ENCODE measurements at regions not wholly inside any gene's neighbourhood (a gene's known extent, or its start where the extent isn't known, plus 50 kb on each side); places are given as distances from the start of the nearest gene placed in this dataset.

DNA sequence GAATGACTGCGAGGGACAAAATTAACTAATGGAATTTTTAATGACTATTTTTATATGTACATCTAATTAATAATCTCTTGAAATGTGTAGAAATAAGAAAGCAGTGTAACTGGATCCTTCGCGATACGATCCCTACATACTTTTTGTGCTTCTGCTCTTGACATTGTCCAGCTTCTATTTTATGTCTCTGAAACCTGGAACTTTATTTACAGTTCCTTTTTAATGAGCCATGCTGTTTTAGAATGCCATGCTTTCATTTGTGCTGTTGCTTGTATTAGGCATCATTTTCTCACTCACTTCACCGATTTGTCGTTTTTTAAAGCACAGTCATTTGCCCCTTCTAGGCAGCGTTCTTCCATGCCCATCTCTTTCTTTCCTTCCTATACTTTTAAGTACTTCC is 301.3 kb downstream of the EDEM1 start:
- no peaks in the 10 kb centered on the region for H3K4me1 ChIP-seq
- no peaks in the 10 kb centered on the region for H3K9me3 ChIP-seq
- peaks cover 0 to 3% (median 0%) of the 10 kb centered on the region in 7 donors for H3K27me3 ChIP-seq
- intact Hi-C loops (cut with DNase I): no loop called here
- WGBS, 2 donors: 89 to 90% methylated on average over 7 of the region's 7 CpGs
- TF ChIP-seq, protein P1, sequence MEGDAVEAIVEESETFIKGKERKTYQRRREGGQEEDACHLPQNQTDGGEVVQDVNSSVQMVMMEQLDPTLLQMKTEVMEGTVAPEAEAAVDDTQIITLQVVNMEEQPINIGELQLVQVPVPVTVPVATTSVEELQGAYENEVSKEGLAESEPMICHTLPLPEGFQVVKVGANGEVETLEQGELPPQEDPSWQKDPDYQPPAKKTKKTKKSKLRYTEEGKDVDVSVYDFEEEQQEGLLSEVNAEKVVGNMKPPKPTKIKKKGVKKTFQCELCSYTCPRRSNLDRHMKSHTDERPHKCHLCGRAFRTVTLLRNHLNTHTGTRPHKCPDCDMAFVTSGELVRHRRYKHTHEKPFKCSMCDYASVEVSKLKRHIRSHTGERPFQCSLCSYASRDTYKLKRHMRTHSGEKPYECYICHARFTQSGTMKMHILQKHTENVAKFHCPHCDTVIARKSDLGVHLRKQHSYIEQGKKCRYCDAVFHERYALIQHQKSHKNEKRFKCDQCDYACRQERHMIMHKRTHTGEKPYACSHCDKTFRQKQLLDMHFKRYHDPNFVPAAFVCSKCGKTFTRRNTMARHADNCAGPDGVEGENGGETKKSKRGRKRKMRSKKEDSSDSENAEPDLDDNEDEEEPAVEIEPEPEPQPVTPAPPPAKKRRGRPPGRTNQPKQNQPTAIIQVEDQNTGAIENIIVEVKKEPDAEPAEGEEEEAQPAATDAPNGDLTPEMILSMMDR (IDR thresholded peaks at IDR 0.05): no peak
- ATAC-seq (no peak), DNase-seq (no peak)
- H3K4me3 ChIP-seq: no peak overlapping the region
- no peak overlapping the region for H3K27ac ChIP-seq
- H3K36me3 ChIP-seq: no peaks in the 10 kb centered on the region

DNA sequence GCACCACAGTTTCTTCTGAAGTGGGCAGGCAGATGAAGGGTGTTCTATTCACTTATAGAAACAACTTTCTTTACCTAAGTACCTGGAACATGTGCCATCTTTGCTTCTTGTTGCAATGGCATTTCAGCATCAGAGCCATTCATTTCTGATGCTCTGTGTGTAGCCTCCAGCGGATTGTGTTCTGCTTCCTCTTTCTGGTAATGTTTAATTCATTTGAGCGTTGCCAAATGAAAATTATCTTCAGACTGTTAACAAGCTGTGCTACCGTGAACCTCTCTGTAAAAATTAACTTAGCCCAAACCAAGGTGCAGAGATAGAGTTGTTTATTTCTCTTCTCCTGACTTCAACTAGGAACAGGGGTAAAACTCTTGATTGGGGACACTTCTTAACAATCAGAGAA is 302.0 kb downstream of the EDEM1 start:
- DNase-seq (no peak), ATAC-seq (no peak)
- H3K4me3 ChIP-seq: no peak overlapping the region
- intact Hi-C loops (cut with DNase I): no loop called here
- H3K4me1 ChIP-seq: no peaks in the 10 kb centered on the region
- WGBS, 2 donors: 73 to 82% methylated on average over 3 of the region's 3 CpGs
- no peak overlapping the region for H3K27ac ChIP-seq
- TF ChIP-seq, protein P1 (IDR thresholded peaks at IDR 0.05): no peak
- H3K36me3 ChIP-seq: no peaks in the 10 kb centered on the region
- peaks cover 0 to 3% (median 0%) of the 10 kb centered on the region in 7 donors for H3K27me3 ChIP-seq
- no peaks in the 10 kb centered on the region for H3K9me3 ChIP-seq

DNA sequence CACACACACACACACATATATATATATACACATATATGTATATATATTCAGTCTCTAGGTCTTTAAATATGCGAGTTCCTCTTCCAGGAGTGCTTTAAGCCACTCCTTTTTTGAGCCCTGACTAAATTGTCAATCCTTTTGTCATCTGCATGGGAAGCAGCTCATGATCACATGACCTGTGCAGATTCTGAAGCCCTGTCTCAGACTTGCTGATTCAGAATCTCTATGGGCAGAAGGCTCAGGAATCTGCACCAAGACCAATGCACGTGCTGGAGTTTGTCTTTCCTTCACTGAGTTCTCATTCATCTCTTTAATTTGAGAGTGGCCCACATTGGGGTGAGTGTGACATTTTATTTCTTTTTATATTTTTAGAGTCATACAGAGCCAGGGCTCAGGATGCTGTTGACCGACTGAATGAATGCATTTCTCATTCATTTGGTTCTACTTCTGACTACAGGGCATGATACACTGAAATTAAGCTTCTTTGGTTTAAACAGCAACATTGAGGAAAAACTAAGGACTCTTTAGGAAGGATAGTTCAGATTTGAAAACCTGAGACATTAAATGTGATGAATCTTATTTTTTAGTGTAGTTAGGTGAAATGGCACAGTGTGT is 307.5 kb downstream of the EDEM1 start:
- H3K27me3 ChIP-seq: peaks cover 0 to 3% (median 0%) of the 10 kb centered on the region in 7 donors
- no peak overlapping the region for H3K27ac ChIP-seq
- ATAC-seq (no peak), DNase-seq (no peak)
- 61 to 69% methylated on average over 3 of the region's 3 CpGs for WGBS, 2 donors
- no peak overlapping the region for H3K4me3 ChIP-seq
- H3K36me3 ChIP-seq: no peaks in the 10 kb centered on the region
- intact Hi-C loops (cut with DNase I): no loop called here
- TF ChIP-seq, protein P1 (IDR thresholded peaks at IDR 0.05): no peak
- peaks cover 0 to 6% (median 0%) of the 10 kb centered on the region in 11 donors for H3K9me3 ChIP-seq
- H3K4me1 ChIP-seq: no peaks in the 10 kb centered on the region

DNA sequence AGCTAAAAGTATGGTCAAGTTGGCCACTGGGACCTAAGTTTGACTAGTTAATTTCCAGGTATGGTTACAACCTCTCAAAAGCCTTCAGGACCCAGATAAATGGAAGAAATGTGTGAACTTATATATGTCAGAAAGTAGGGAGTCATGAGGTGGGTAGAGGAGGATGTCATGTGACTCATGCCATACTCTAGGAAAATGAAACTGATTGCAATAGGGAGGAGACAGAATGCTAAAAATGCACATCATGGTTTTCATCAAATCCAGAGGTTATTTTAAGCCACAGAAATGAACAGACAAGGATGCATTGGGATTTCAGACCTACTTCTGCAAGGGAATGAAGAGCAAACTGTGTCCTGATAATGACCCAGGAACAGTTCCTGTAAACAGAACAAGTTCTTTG is 310.0 kb downstream of the EDEM1 start:
- Histone ChIP-seq H3K4me1 (no peaks in the 10 kb centered on the region), H3K27me3 (no peaks in the 10 kb centered on the region), H3K27ac (no peak overlapping the region), H3K9me3 (peaks cover 0 to 6% (median 0%) of the 10 kb centered on the region in 11 donors), H3K36me3 (no peaks in the 10 kb centered on the region), H3K4me3 (no peak overlapping the region)
- TF ChIP-seq, protein P1 (IDR thresholded peaks at IDR 0.05): no peak
- intact Hi-C loops (cut with DNase I): no loop called here
- ATAC-seq: no peak
- DNase-seq: no peak

All from heart right ventricle (tissue), 16 donors.